Liver (tissue), 3 donors: ENCODE measurements at regions not wholly inside any gene's neighbourhood (a gene's known extent, or its start where the extent isn't known, plus 50 kb on each side); places are given as distances from the start of the nearest gene placed in this dataset.

ENCODE experiments used
- CTCF ChIP-seq: fragments of 150-350 bp; IDR thresholded peaks from 2 replicates; pipeline ENCODE4 v1.5.1; 2017; ENCODE audit warnings: improper control_type of control experiment, low read depth, low read length; ENCODE audit not compliant: missing input control
- FOXA1 ChIP-seq: IDR thresholded peaks from 2 replicates; pipeline ENCODE4 v1.6.1; 2016; ENCODE audit warnings: antibody characterized with exemption
- HNF4A ChIP-seq, 2 donors: conservative IDR thresholded peaks; 2 replicates each; pipeline ENCODE4 v1.6.1; 2016; ENCODE audit warnings: antibody characterized with exemption in 2 of 2, mild to moderate bottlenecking in 2 of 2
- MAX ChIP-seq: IDR thresholded peaks from 2 replicates; pipeline ENCODE4 v1.6.1; 2016; ENCODE audit warnings: antibody characterized with exemption
- SP1 ChIP-seq: IDR thresholded peaks from 2 replicates; pipeline ENCODE4 v1.6.1; 2018; ENCODE audit warnings: antibody characterized with exemption, mild to moderate bottlenecking
- TAF1 ChIP-seq: conservative IDR thresholded peaks from 2 replicates; pipeline ENCODE4 v1.6.1; 2016; ENCODE audit warnings: antibody characterized with exemption, mild to moderate bottlenecking
- YY1 ChIP-seq: IDR thresholded peaks from 2 replicates; pipeline ENCODE4 v1.6.1; 2016; ENCODE audit warnings: antibody characterized with exemption, mild to moderate bottlenecking
- TF ChIP-seq, protein P1 (sequence below): IDR thresholded peaks from 2 replicates; pipeline ENCODE4 v1.6.1; 2016; ENCODE audit warnings: antibody characterized with exemption
- TF ChIP-seq, protein P2 (sequence below): IDR thresholded peaks from 2 replicates; pipeline ENCODE4 v1.6.1; 2016; ENCODE audit warnings: antibody characterized with exemption
- donor health status: healthy.
- donor health status: healthy.

DNA sequence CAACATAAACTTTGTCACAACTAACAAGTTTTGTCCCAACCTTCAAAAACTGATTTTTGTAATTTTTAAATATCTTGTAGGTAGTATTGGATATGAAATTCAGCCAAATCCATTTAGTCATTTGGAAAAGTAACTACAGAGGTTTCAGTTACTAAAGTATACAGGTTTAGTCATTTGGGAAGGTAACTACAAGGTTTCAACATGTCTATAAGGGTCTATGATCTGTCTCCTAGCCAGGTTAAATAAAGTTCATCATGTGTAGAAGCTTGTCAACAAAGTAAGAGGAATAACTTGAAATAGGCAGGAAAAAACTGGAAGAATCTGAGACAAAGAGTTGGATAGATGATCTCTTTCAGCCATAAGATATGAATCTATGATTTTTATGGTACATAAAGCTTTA lies 229.8 kb downstream of the COL12A1 start:
- TF ChIP-seq MAX (no peak), CTCF (no peak), SP1 (no peak), YY1 (no peak), HNF4A (conservative IDR thresholded peaks at IDR 0.05) (no peak), FOXA1 (no peak), TAF1 (no peak)
- TF ChIP-seq, protein P1, sequence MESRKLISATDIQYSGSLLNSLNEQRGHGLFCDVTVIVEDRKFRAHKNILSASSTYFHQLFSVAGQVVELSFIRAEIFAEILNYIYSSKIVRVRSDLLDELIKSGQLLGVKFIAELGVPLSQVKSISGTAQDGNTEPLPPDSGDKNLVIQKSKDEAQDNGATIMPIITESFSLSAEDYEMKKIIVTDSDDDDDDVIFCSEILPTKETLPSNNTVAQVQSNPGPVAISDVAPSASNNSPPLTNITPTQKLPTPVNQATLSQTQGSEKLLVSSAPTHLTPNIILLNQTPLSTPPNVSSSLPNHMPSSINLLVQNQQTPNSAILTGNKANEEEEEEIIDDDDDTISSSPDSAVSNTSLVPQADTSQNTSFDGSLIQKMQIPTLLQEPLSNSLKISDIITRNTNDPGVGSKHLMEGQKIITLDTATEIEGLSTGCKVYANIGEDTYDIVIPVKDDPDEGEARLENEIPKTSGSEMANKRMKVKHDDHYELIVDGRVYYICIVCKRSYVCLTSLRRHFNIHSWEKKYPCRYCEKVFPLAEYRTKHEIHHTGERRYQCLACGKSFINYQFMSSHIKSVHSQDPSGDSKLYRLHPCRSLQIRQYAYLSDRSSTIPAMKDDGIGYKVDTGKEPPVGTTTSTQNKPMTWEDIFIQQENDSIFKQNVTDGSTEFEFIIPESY: no peak
- TF ChIP-seq, protein P2, sequence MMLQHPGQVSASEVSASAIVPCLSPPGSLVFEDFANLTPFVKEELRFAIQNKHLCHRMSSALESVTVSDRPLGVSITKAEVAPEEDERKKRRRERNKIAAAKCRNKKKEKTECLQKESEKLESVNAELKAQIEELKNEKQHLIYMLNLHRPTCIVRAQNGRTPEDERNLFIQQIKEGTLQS: no peak
